Neural cell (in vitro differentiated cells): ENCODE measurements at regions not wholly inside any gene's neighbourhood (a gene's known extent, or its start where the extent isn't known, plus 50 kb on each side); places are given as distances from the start of the nearest gene placed in this dataset.

Source experiments
- H2AFZ ChIP-seq: fragments of 200-600, 300-800 bp; sonication (generic), shearing (Covaris generic); 2 replicates; pipeline ENCODE4 v1.6.0; 2014; ENCODE audit warnings: low read depth, mild to moderate bottlenecking, antibody characterized with exemption, low read length, moderate library complexity
- H3F3A ChIP-seq: fragments of 200-600 bp; shearing (Covaris generic); 2 replicates; pipeline ENCODE4 v1.6.1; 2016; ENCODE audit warnings: mild to moderate bottlenecking, moderate library complexity, mixed read lengths, antibody characterized with exemption, low read length; ENCODE audit not compliant: insufficient read depth, poor library complexity, severe bottlenecking
- H3K27ac ChIP-seq: fragments of 200-600, 300-800 bp; sonication (generic), shearing (Covaris generic); 2 replicates; pipeline ENCODE4 v1.5.1; 2014; ENCODE audit warnings: mild to moderate bottlenecking, low read length, moderate library complexity
- H3K27me3 ChIP-seq: fragments of 300-800, 200-600 bp; sonication (generic), shearing (Covaris generic); 2 replicates; pipeline ENCODE4 v1.6.0; 2014; ENCODE audit warnings: mild to moderate bottlenecking, low read depth, low read length, moderate library complexity; ENCODE audit not compliant: insufficient read depth
- H3K36me3 ChIP-seq: fragments of 300-800, 200-600 bp; sonication (generic), shearing (Covaris generic); 2 replicates; pipeline ENCODE4 v1.5.1; 2014; ENCODE audit warnings: mild to moderate bottlenecking, antibody characterized with exemption, low read length, moderate library complexity; ENCODE audit not compliant: insufficient read depth
- H3K4me2 ChIP-seq: fragments of 300-800, 200-600 bp; sonication (generic), shearing (Covaris generic); 2 replicates; pipeline ENCODE4 v1.6.0; 2014; ENCODE audit warnings: mild to moderate bottlenecking, low read length
- H3K4me3 ChIP-seq: fragments of 300-800, 200-600 bp; sonication (generic), shearing (Covaris generic); 2 replicates; pipeline ENCODE4 v1.5.1; 2014; ENCODE audit warnings: mild to moderate bottlenecking, low read length, moderate library complexity
- H3K79me2 ChIP-seq: fragments of 200-600 bp; shearing (Covaris generic); replicated peaks from 2 replicates; pipeline ENCODE4 v1.6.0; 2014; ENCODE audit warnings: mild to moderate bottlenecking, low read length, moderate library complexity; ENCODE audit not compliant: insufficient read depth
- H3K9ac ChIP-seq: fragments of 300-800, 200-600 bp; sonication (generic), shearing (Covaris generic); 2 replicates; pipeline ENCODE4 v1.6.1; 2016; ENCODE audit warnings: mild to moderate bottlenecking, low read length, mixed read lengths
- H3K9me2 ChIP-seq: fragments of 200-600 bp; shearing (Covaris generic); 2 replicates; pipeline ENCODE4 v1.6.1; 2016; ENCODE audit warnings: mild to moderate bottlenecking, low read length, mixed read lengths; ENCODE audit not compliant: insufficient read depth
- H3K9me3 ChIP-seq: fragments of 200-600, 300-800 bp; sonication (generic), shearing (Covaris generic); 2 replicates; pipeline ENCODE4 v1.6.1; 2016; ENCODE audit warnings: mild to moderate bottlenecking, mixed run types, low read length, moderate library complexity, mixed read lengths
- H4K20me1 ChIP-seq: fragments of 200-600 bp; shearing (Covaris generic); 2 replicates; pipeline ENCODE4 v1.6.1; 2016; ENCODE audit warnings: mild to moderate bottlenecking, mixed run types; ENCODE audit not compliant: insufficient read depth
- EZH2 ChIP-seq: fragments of 200-600, 300-800 bp; shearing (Covaris generic), sonication (generic); IDR thresholded peaks from 2 replicates; pipeline ENCODE4 v1.6.1; 2014; ENCODE audit warnings: antibody characterized with exemption, low read length, borderline replicate concordance, mild to moderate bottlenecking; ENCODE audit not compliant: insufficient read depth, poor library complexity, severe bottlenecking
- MXI1 ChIP-seq: fragments of 450-650 bp; conservative IDR thresholded peaks from 2 replicates; pipeline ENCODE4 v1.6.1; 2014; ENCODE audit warnings: antibody characterized with exemption, mild to moderate bottlenecking; ENCODE audit not compliant: poor library complexity, severe bottlenecking
- POLR2AphosphoS5 ChIP-seq: IDR thresholded peaks from 2 replicates; pipeline ENCODE4 v1.6.1; 2012
- SMC3 ChIP-seq: fragments of 450-650 bp; conservative IDR thresholded peaks from 2 replicates; pipeline ENCODE4 v1.6.1; 2014; ENCODE audit warnings: antibody characterized with exemption, mild to moderate bottlenecking, moderate library complexity; ENCODE audit not compliant: poor library complexity
- TAF1 ChIP-seq: IDR thresholded peaks from 2 replicates; pipeline ENCODE4 v1.6.1; 2012; ENCODE audit warnings: low read depth
- TF ChIP-seq, protein P1 (sequence below): IDR thresholded peaks from 2 replicates; pipeline ENCODE4 v1.6.1; 2012; ENCODE audit warnings: borderline replicate concordance

GRCh38 chr18:44323125-44323524 lies 357.6 kb upstream of the SETBP1 start:
- no peaks in the 10 kb centered on the region for H3K79me2 ChIP-seq
- no peaks in the 10 kb centered on the region for H3K9me3 ChIP-seq
- H3K9me2 ChIP-seq = no peaks in the 10 kb centered on the region
- H3K4me3 ChIP-seq = no peak overlapping the region
- no peak overlapping the region for H3K4me2 ChIP-seq
- H3F3A ChIP-seq = no peaks in the 10 kb centered on the region
- H3K36me3 ChIP-seq = no peaks in the 10 kb centered on the region
- no peaks in the 10 kb centered on the region for H3K27me3 ChIP-seq
- no peak overlapping the region for H3K27ac ChIP-seq
- TF ChIP-seq TAF1 = no peak
- TF ChIP-seq, protein P1, sequence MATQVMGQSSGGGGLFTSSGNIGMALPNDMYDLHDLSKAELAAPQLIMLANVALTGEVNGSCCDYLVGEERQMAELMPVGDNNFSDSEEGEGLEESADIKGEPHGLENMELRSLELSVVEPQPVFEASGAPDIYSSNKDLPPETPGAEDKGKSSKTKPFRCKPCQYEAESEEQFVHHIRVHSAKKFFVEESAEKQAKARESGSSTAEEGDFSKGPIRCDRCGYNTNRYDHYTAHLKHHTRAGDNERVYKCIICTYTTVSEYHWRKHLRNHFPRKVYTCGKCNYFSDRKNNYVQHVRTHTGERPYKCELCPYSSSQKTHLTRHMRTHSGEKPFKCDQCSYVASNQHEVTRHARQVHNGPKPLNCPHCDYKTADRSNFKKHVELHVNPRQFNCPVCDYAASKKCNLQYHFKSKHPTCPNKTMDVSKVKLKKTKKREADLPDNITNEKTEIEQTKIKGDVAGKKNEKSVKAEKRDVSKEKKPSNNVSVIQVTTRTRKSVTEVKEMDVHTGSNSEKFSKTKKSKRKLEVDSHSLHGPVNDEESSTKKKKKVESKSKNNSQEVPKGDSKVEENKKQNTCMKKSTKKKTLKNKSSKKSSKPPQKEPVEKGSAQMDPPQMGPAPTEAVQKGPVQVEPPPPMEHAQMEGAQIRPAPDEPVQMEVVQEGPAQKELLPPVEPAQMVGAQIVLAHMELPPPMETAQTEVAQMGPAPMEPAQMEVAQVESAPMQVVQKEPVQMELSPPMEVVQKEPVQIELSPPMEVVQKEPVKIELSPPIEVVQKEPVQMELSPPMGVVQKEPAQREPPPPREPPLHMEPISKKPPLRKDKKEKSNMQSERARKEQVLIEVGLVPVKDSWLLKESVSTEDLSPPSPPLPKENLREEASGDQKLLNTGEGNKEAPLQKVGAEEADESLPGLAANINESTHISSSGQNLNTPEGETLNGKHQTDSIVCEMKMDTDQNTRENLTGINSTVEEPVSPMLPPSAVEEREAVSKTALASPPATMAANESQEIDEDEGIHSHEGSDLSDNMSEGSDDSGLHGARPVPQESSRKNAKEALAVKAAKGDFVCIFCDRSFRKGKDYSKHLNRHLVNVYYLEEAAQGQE = no peak
- no peak overlapping the region for H2AFZ ChIP-seq
- no peaks in the 10 kb centered on the region for H4K20me1 ChIP-seq
- no peak overlapping the region for H3K9ac ChIP-seq

GRCh38 chr18:44324361-44324760 lies 356.3 kb upstream of the SETBP1 start:
- Histone ChIP-seq H3K4me3 (no peak overlapping the region), H3F3A (no peaks in the 10 kb centered on the region)

More at GRCh38 chr18:44324361-44324760, 356.3 kb upstream of the SETBP1 start:
- H3K27me3 ChIP-seq = no peaks in the 10 kb centered on the region
- peak overlapping the region; percentile 5 for H2AFZ ChIP-seq
- TF ChIP-seq, protein P1 = no peak
- TF ChIP-seq POLR2AphosphoS5 = peak; percentile 19
- TF ChIP-seq TAF1 = no peak
- no peak for TF ChIP-seq EZH2
- TF ChIP-seq MXI1 = no peak
- TF ChIP-seq SMC3 = no peak
- no peaks in the 10 kb centered on the region for H4K20me1 ChIP-seq
- H3K9ac ChIP-seq = no peak overlapping the region
- H3K9me3 ChIP-seq = no peaks in the 10 kb centered on the region
- no peaks in the 10 kb centered on the region for H3K9me2 ChIP-seq
- no peaks in the 10 kb centered on the region for H3K79me2 ChIP-seq
- peak overlapping the region; percentile 4 for H3K27ac ChIP-seq
- no peaks in the 10 kb centered on the region for H3K36me3 ChIP-seq
- H3K4me2 ChIP-seq = no peak overlapping the region
